ENCODE measurements at regions not wholly inside any gene's neighbourhood (a gene's known extent, or its start where the extent isn't known, plus 50 kb on each side); places are given as distances from the start of the nearest gene placed in this dataset.

DNA sequence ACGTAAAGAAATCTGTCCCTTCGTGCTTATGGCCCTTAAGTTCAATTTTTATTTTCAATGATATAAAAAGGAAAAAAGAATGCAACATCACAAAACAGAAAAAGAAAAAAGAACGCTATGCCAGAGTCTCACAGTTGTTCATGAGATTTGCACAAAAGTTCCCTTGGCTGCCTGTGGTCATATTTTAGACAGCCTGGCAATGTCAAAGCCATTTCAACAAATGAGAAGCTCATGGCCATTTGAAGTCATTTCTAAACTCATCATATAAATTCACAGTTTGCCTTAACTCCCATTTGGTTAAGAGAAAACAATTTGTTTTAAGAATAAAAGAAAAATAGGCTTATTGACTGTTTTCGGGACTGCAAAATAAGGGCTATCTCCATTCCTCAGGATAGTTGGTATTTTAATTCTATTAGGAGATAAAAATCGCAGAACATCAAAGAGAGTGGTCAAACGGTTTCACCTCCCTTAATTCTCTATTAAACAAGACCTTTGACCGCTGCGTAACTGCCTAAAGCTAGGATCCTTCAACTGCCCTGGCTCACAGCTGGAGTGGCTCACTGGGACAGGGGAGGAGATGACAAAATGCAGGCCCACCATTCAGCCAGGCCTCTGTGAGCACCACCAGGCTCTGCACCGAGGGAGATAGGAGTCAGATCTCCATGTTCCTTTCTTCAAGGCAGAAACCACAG is 119.2 kb upstream of the DAAM1 start:
- FAIRE-seq (no peak), DNase-seq (ENCODE audit: extremely low spot score, insufficient read length, low read depth) (no peak)

DNA sequence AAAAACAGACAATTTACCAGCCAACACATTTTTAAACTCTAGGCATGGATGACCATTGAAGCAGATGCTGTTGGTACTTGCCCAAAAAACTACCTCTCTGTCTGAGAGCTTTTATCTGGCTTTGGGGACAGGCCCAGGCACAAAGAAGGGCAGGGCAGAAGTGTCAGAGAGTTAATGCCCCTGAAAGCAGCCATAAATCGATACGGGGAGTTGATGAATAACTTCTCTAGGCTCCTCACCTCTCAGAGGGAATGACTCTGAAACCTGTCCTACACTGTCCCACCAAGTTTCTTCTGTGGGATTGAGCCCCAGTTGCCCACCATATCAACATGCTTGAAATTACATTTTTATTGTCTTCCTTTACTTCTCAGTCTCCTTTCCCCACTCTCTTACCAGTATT is 113.0 kb upstream of the DAAM1 start:
- DNase-seq (ENCODE audit: extremely low spot score, insufficient read length, low read depth) (no peak), FAIRE-seq (no peak)

GRCh38 chr14:59081720-59082119 is 106.7 kb upstream of the DAAM1 start:
- DNase-seq (ENCODE audit: extremely low spot score, insufficient read length, low read depth) = no peak
- no peak for FAIRE-seq

- DNase-seq (ENCODE audit: extremely low spot score, insufficient read length, low read depth) (no peak), FAIRE-seq (no peak)
These were observed 103.2 kb upstream of the DAAM1 start for GRCh38 chr14:59085207-59085739.

GRCh38 chr14:59086241-59086882 is 102.1 kb upstream of the DAAM1 start:
- no peak for FAIRE-seq
- no peak for DNase-seq (ENCODE audit: extremely low spot score, insufficient read length, low read depth)

- DNase-seq (ENCODE audit: extremely low spot score, insufficient read length, low read depth) (no peak), FAIRE-seq (no peak)
These were observed 101.2 kb upstream of the DAAM1 start for GRCh38 chr14:59087240-59087639.

DNA sequence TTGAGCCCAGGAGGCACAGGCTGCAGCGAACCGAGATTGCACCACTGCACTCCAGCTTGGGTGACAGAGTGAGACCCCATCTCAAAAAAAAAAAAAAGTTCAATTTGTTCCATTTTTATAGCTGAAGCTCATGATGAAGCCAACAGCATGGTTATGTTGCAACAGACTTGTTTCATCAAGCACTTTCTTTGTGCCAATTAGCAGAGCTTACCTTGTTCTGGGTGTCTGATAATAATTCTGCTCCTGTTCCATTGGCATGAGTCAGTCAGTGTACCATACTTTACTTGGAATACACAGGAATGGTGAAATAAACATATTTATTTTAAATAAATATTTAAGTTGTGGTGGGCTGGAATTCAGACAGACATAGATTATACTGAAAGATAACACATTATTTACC is 100.8 kb upstream of the DAAM1 start:
- no peak for DNase-seq (ENCODE audit: extremely low spot score, insufficient read length, low read depth)
- no peak for FAIRE-seq

- DNase-seq (ENCODE audit: extremely low spot score, insufficient read length, low read depth) = no peak
- FAIRE-seq = no peak
These were observed 97.9 kb upstream of the DAAM1 start for GRCh38 chr14:59090572-59090971.

- FAIRE-seq (no peak), DNase-seq (ENCODE audit: extremely low spot score, insufficient read length, low read depth) (no peak)
These were observed 97.1 kb upstream of the DAAM1 start for GRCh38 chr14:59091404-59091803.

GRCh38 chr14:59091976-59092375 is 96.5 kb upstream of the DAAM1 start:
- DNase-seq (ENCODE audit: extremely low spot score, insufficient read length, low read depth) (no peak), FAIRE-seq (no peak)

DNA sequence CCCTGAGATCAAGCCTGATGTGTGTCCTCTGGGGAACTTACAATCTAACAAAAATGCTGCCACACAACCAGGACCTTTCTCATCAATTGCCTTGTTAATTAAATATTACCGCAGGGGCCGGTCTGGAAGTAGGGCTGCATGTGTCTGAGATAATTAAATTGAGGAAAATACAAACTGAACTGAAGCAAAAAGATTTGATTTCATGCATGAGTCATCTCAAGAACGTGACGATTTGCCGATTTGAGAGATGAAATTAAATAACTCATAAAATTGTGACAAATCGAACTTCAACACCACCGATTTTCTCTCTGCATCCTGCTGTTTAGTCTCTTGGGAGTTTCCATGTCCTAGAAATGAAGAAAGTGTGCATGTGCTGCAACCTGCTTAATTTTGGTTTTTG is 94.6 kb upstream of the DAAM1 start:
- FAIRE-seq (no peak), DNase-seq (ENCODE audit: extremely low spot score, insufficient read length, low read depth) (no peak)

GRCh38 chr14:59096303-59096702 is 92.2 kb upstream of the DAAM1 start:
- DNase-seq (ENCODE audit: extremely low spot score, insufficient read length, low read depth) (no peak), FAIRE-seq (no peak)

DNA sequence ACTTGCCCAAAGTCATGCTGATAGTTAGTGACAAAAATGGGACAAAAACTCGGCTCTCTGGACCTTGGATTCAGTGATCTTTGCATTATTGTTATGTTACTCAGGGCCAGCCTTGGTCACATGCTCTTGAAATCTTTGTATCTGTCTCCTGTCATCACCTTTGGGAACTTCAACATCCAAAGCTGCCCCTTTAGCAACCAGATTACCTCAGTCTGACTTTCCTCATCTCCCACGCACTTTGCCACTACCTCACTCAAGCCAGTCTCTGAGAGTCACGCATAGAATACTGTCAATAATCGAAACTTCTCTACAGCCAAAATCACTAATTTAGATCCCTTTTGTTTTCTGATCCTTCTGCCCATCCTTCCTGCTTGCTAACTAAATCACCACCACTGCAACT is 90.8 kb upstream of the DAAM1 start:
- DNase-seq (ENCODE audit: extremely low spot score, insufficient read length, low read depth) (no peak), FAIRE-seq (no peak)

DNA sequence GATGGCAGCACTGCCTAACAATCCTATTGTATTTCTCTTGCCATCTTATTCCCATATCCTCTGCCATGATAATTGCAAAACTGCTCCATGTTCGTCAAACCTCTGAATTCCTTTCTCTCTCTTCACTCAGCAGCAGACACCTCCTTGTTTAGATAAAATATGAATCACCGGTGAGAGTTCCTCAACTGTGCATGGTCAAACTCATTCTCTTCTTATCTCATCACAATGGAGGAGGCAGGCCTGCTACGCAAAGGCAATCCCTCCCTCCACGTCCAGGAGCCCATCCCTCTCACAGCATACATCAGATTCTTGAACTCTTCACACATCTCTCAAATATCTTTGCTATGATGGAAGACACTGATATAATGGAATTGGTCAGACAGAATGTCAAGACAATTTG is 90.1 kb upstream of the DAAM1 start:
- DNase-seq (ENCODE audit: extremely low spot score, insufficient read length, low read depth) (no peak), FAIRE-seq (no peak)

GRCh38 chr14:59100205-59100604 is 88.3 kb upstream of the DAAM1 start:
- DNase-seq (ENCODE audit: extremely low spot score, insufficient read length, low read depth) (no peak), FAIRE-seq (no peak)

- DNase-seq (ENCODE audit: extremely low spot score, insufficient read length, low read depth) (no peak), FAIRE-seq (no peak)
These were observed 87.0 kb upstream of the DAAM1 start for GRCh38 chr14:59101476-59101875.

- DNase-seq (ENCODE audit: extremely low spot score, insufficient read length, low read depth) = no peak
- FAIRE-seq = no peak
These were observed 85.1 kb upstream of the DAAM1 start for GRCh38 chr14:59103396-59103795.

GRCh38 chr14:59107819-59108218 is 80.6 kb upstream of the DAAM1 start:
- DNase-seq (ENCODE audit: extremely low spot score, insufficient read length, low read depth) (no peak), FAIRE-seq (peak; percentile 35)

- DNase-seq (ENCODE audit: extremely low spot score, insufficient read length, low read depth) (no peak), FAIRE-seq (no peak)
These were observed 71.5 kb upstream of the DAAM1 start for GRCh38 chr14:59116984-59117415.

DNA sequence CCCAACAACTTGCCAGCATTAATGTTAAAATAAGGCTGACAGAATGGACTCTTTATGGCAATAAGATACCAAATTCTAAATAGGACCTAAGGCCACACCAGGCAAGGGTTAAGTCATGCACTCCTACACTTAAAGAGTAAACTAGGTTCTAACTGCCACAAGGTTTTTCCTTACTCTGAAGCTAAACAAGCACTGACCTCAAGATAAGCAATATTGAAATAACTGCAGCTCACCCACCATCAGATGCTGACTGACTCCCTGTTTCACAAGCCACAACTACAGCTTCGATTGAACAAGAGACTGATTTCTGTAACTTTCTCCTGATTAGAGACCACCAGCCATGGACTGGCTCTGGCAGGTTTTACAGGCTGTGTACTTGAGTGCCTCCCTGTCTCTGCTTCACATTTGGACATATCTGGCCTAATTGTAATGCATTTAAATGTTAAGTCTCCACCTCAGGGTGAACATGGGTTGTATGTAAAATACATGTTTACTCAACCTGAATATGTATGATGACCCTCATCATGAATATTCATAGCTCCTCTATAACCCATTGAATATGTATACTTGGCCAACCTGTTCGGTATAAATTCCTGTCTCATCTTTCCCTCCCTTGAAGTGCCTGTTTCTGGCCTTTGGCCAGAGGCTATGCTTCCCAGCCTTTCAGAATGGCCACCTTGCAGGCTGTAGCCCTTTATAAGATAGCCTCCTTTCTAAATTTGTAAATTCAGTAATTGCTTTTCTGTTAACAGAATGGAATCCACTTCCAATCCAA is 70.5 kb upstream of the DAAM1 start:
- no peak for DNase-seq (ENCODE audit: extremely low spot score, insufficient read length, low read depth)
- FAIRE-seq = no peak

GRCh38 chr14:59120921-59121320 is 67.5 kb upstream of the DAAM1 start:
- DNase-seq (ENCODE audit: extremely low spot score, insufficient read length, low read depth) (no peak), FAIRE-seq (no peak)
